OCI-LY7 (cell line): ENCODE measurements at regions not wholly inside any gene's neighbourhood (a gene's known extent, or its start where the extent isn't known, plus 50 kb on each side); places are given as distances from the start of the nearest gene placed in this dataset.

Experiments
- BruUV-seq: library from RNA; stranded (reverse); fragments of 400-500 nt; replicated peaks from 2 replicates; lab custom pipeline; 2021; lab: Mats Ljungman, UMichigan
- CTCF ChIA-PET: fragments of 300-600 bp; sonication (Branson Sonifier 250); formaldehyde crosslinking; loops from one replicate; lab custom pipeline; 2022; ENCODE audit warnings: antibody characterized with exemption; ENCODE audit not compliant: unreplicated experiment; lab: Charles Lee
- POLR2A ChIA-PET: fragments of 300-600 bp; sonication (Branson Sonifier 250); formaldehyde crosslinking; loops from one replicate; lab custom pipeline; 2022; ENCODE audit warnings: antibody characterized with exemption; lab: Charles Lee
- DNase-seq: peaks from one replicate; pipeline ENCODE4 v3.0.0-alpha.2; 2015; ENCODE audit warnings: low spot score
- H2AFZ ChIP-seq: fragments of 200-600 bp; sonication (generic), shearing (Covaris generic); 2 replicates; pipeline ENCODE4 v1.6.1; 2014; ENCODE audit warnings: mild to moderate bottlenecking, antibody characterized with exemption, low read length, moderate library complexity
- H3K27ac ChIP-seq: fragments of 200-600 bp; sonication (generic); 2 replicates; pipeline ENCODE4 v1.5.1; 2014; ENCODE audit warnings: mixed run types, low read depth, mild to moderate bottlenecking, moderate library complexity, low read length, inconsistent platforms; ENCODE audit not compliant: poor library complexity, severe bottlenecking
- H3K36me3 ChIP-seq: fragments of 200-600 bp; sonication (generic); 2 replicates; pipeline ENCODE4 v1.6.1; 2014; ENCODE audit warnings: mild to moderate bottlenecking, antibody characterized with exemption, low read length, moderate library complexity, mixed read lengths; ENCODE audit not compliant: insufficient read depth
- H3K4me1 ChIP-seq: fragments of 200-600 bp; sonication (generic); 2 replicates; pipeline ENCODE4 v1.5.1; 2014; ENCODE audit warnings: mild to moderate bottlenecking, low read length; ENCODE audit not compliant: insufficient read depth, poor library complexity, severe bottlenecking
- H3K4me2 ChIP-seq: fragments of 200-600 bp; sonication (generic); 2 replicates; pipeline ENCODE4 v1.6.1; 2014; ENCODE audit warnings: mild to moderate bottlenecking, low read length
- H3K4me3 ChIP-seq: fragments of 200-600 bp; sonication (generic); 2 replicates; pipeline ENCODE4 v1.5.1; 2014; ENCODE audit warnings: mild to moderate bottlenecking, low read depth, low read length; ENCODE audit not compliant: poor library complexity, severe bottlenecking
- H3K79me2 ChIP-seq: fragments of 200-600 bp; sonication (generic); 2 replicates; pipeline ENCODE4 v1.6.1; 2016; ENCODE audit warnings: low read depth, mild to moderate bottlenecking, low read length, moderate library complexity, mixed read lengths; ENCODE audit not compliant: insufficient read depth
- H3K9me2 ChIP-seq: fragments of 200-600 bp; sonication (generic); 2 replicates; pipeline ENCODE4 v1.6.1; 2016; ENCODE audit warnings: mild to moderate bottlenecking, low read length, mixed read lengths; ENCODE audit not compliant: insufficient read depth
- H3K9me3 ChIP-seq: fragments of 200-600 bp; sonication (generic); 2 replicates; pipeline ENCODE4 v1.6.1; 2014; ENCODE audit warnings: mild to moderate bottlenecking, mixed run types, low read length, mixed read lengths
- H4K20me1 ChIP-seq: fragments of 200-600 bp; sonication (generic); 2 replicates; pipeline ENCODE4 v1.6.1; 2014; ENCODE audit warnings: mild to moderate bottlenecking, antibody characterized with exemption, low read length, moderate library complexity, mixed read lengths; ENCODE audit not compliant: insufficient read depth
- CTCF ChIP-seq: fragments of 200-600 bp; sonication (generic); conservative IDR thresholded peaks from 2 replicates; pipeline ENCODE4 v1.5.1; 2014; ENCODE audit warnings: mild to moderate bottlenecking, antibody characterized with exemption, low read length, moderate library complexity, mixed read lengths
- EZH2phosphoT487 ChIP-seq: fragments of 200-600 bp; sonication (generic); IDR thresholded peaks from 2 replicates; pipeline ENCODE4 v1.6.1; 2018; ENCODE audit warnings: low read depth, borderline replicate concordance, mild to moderate bottlenecking, mixed run types, antibody characterized with exemption, low read length, moderate library complexity, mixed read lengths
- intact Hi-C: fragments of 100-400 bp; cut with micrococcal nuclease; formaldehyde crosslinking; loops from one replicate; pipeline ENCODE4 v1.10.0; 2022; ENCODE audit not compliant: unreplicated experiment

GRCh38 chr18:75346671-75347070 lies 80.8 kb downstream of the SMIM21 start:
- CTCF ChIA-PET: no interaction called here
- TF ChIP-seq EZH2phosphoT487: no peak
- no peak for TF ChIP-seq CTCF

DNA sequence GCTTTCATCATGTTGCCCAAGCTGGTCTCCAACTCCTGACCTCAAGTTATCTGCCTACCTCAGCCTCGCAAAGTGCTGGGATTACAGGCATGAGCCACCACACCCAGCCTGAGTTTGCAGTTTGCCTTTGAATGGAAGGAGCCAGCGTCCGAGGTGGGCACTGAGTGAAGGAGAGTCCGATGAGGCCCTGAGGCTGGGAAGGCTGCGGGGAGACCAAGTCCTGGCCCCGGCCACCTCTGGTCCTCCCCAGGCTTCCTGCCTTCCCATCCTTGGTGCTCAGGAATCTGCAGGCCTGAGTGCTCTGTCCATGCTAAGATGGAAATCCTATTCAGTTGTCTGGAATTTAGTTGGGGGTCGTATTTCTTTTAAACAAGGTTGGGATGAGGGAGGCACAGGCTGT lies 82.9 kb downstream of the SMIM21 start:
- no TSS peak for BruUV-seq
- DNase-seq: no peak
- no peaks in the 10 kb centered on the region for H3K79me2 ChIP-seq
- H4K20me1 ChIP-seq: no peaks in the 10 kb centered on the region
- TF ChIP-seq CTCF (no peak), EZH2phosphoT487 (no peak)
- no peak overlapping the region for H3K4me3 ChIP-seq
- H3K9me3 ChIP-seq: no peaks in the 10 kb centered on the region
- no peak overlapping the region for H3K27ac ChIP-seq
- H3K36me3 ChIP-seq: no peaks in the 10 kb centered on the region
- H3K4me2 ChIP-seq: no peak overlapping the region
- no peaks in the 10 kb centered on the region for H3K4me1 ChIP-seq
- intact Hi-C loops: no loop called here
- H2AFZ ChIP-seq: no peak overlapping the region
- CTCF ChIA-PET: no interaction called here
- POLR2A ChIA-PET: no interaction called here
- no peaks in the 10 kb centered on the region for H3K9me2 ChIP-seq

More at GRCh38 chr18:75346671-75347070, 80.8 kb downstream of the SMIM21 start:
- DNase-seq: no peak
- no peaks in the 10 kb centered on the region for H3K9me3 ChIP-seq
- no peak overlapping the region for H3K4me2 ChIP-seq
- no peaks in the 10 kb centered on the region for H3K79me2 ChIP-seq
- H2AFZ ChIP-seq: no peak overlapping the region
- no TSS peak for BruUV-seq
- no peaks in the 10 kb centered on the region for H3K9me2 ChIP-seq
- intact Hi-C loops: no loop called here
- H3K4me1 ChIP-seq: no peaks in the 10 kb centered on the region
- H3K36me3 ChIP-seq: no peaks in the 10 kb centered on the region
- no peaks in the 10 kb centered on the region for H4K20me1 ChIP-seq
- H3K4me3 ChIP-seq: no peak overlapping the region
- no peak overlapping the region for H3K27ac ChIP-seq
- POLR2A ChIA-PET: no interaction called here

DNA sequence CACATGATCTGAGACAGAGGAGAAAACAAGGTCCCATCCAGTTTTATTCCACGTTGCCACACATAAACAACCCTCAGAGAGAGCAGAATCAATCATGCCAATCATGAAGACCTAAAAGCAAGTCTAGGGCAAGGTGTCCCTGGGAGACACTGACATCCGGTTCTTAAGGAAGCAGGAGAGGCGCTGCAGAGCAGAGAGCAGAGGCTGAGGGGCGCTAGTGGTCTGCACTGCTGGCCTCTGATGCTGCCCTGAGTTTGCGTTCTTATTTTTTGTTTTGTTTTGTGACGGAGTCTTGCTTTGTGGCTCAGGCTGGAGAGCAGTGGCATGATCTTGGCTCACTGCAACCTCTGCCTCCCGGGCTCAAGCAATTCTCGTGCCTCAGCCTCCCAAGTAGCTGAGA lies 83.3 kb downstream of the SMIM21 start:
- Histone ChIP-seq H3K4me2 (no peak overlapping the region), H3K4me3 (no peak overlapping the region), H3K36me3 (no peaks in the 10 kb centered on the region), H4K20me1 (no peaks in the 10 kb centered on the region), H3K9me2 (no peaks in the 10 kb centered on the region), H3K79me2 (no peaks in the 10 kb centered on the region), H3K27ac (no peak overlapping the region), H3K9me3 (no peaks in the 10 kb centered on the region), H3K4me1 (no peaks in the 10 kb centered on the region), H2AFZ (no peak overlapping the region)
- intact Hi-C loops: no loop called here
- no TSS peak for BruUV-seq
- no peak for TF ChIP-seq EZH2phosphoT487
- TF ChIP-seq CTCF: no peak
- DNase-seq: no peak
- ChIA-PET POLR2A (no interaction called here), CTCF (no interaction called here)
